SK-N-MC (cell line): ENCODE measurements at regions not wholly inside any gene's neighbourhood (a gene's known extent, or its start where the extent isn't known, plus 50 kb on each side); places are given as distances from the start of the nearest gene placed in this dataset.

Experiments used
- EZH2 ChIP-seq: fragments of 200-600 bp; sonication (generic); IDR thresholded peaks from one replicate; pipeline ENCODE4 v1.6.1; 2017; ENCODE audit warnings: antibody characterized with exemption
- FOXP2 ChIP-seq: optimal IDR thresholded peaks from 2 replicates; pipeline ENCODE3; 2011; ENCODE audit warnings: mild to moderate bottlenecking, moderate library complexity; ENCODE audit not compliant: insufficient read depth; ENCODE audit errors: extremely low read length, control extremely low read depth
- POLR2AphosphoS5 ChIP-seq: IDR thresholded peaks from 2 replicates; pipeline ENCODE4 v1.6.1; 2012; ENCODE audit warnings: mild to moderate bottlenecking, low read depth, low read length, borderline replicate concordance

DNA sequence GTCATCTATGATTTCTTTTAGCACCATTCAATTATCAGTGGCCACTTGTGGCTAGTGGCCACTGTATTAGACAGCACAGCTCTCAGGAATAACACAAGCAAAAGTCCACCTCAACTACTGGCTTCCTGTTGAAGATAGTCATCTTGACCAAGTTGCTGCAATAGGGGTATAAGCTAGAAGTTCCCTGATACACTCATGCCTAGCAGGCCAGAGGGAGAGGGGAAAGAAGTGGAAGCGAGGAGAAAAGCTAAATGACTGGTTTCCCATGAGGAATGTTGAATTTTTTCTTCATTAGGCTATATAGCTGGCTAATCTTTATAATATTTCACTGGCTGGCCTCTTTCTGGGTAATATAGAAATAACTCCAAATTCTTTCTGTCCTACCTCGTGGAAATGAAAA is 327.5 kb upstream of the MEOX2 start:
- TF ChIP-seq POLR2AphosphoS5 (no peak), EZH2 (no peak), FOXP2 (no peak)
